ENCODE measurements at regions not wholly inside any gene's neighbourhood (a gene's known extent, or its start where the extent isn't known, plus 50 kb on each side); places are given as distances from the start of the nearest gene placed in this dataset.

DNA sequence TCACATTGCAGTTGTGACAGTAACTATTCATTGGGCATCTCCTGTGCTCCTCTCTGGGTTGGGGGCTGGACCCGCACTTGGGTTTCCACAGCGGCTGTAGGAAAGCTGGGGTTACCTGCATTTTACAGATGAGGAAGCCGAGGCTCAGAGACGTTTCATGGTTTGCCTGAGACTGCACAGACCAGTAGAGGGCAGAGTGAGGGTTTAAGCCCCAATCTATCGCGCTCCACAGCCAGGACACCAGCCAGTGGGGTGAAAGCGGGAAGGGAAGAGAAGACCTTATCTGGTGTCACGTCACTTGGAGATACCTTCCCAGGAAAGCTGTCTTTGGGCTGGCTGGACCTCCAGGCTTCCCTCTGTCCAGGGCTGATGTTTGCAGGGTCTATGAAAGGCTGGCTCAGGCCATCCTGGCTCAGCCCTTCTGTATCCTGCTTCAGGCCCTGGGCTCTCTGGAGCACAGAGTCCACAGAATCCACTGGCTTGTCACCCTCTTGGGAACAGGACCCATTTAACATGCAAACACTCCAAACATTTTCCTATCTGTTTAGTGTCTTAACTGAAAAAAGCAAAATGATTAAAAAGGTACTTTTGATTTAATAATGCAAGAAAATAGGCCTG lies 167.7 kb downstream of the EMX2 start:
- Histone ChIP-seq H3K27me3 (ENCODE audit: insufficient read depth, low read length) (peaks cover 10% of the 10 kb centered on the region), H3K4me1 (ENCODE audit: control insufficient read depth in 1 of 2, insufficient read depth in 2 of 2, low read length in 2 of 2) (no peaks in the 10 kb centered on the region), H3K79me2 (ENCODE audit: insufficient read depth, low read length) (no peaks in the 10 kb centered on the region), H3K9ac (ENCODE audit: low read length) (no peak overlapping the region), H3K4me2 (ENCODE audit: low read length) (no peak overlapping the region), H2AFZ (ENCODE audit: low read depth, low read length, poor library complexity, severe bottlenecking) (no peak overlapping the region), H3K36me3 (ENCODE audit: control insufficient read depth in 1 of 2, insufficient read depth in 2 of 2, low read length in 2 of 2) (no peaks in the 10 kb centered on the region), H3K4me3 (replicated peaks in 1 of 2; ENCODE audit: low read depth in 1 of 2, low read length in 2 of 2) (no peak overlapping the region), H3K9me2 (ENCODE audit: insufficient read depth) (no peaks in the 10 kb centered on the region), H3K9me3 (ENCODE audit: control insufficient read depth in 1 of 2, insufficient read depth in 1 of 2, low read depth in 1 of 2, low read length in 2 of 2) (no peaks in the 10 kb centered on the region), H3K27ac (ENCODE audit: low read depth, low read length) (no peak overlapping the region), H4K20me1 (ENCODE audit: insufficient read depth) (no peaks in the 10 kb centered on the region)
- no TSS peak for BruUV-seq (replicated peaks)
- intact Hi-C loops (cut with micrococcal nuclease): loop anchor here (1.0 to 10.0 kb wide), 2 partner anchors 531 to 715 kb away; no protein-coding TSS in a partner anchor
- RAD21 ChIA-PET (ENCODE audit: low non-redundant PET in 1 of 2, low total read pairs in 2 of 2, uncharacterized antibody in 2 of 2, unreplicated experiment in 2 of 2): no interaction called here
- TF ChIP-seq TCF7L2 (IDR thresholded peaks at IDR 0.05; ENCODE audit: borderline replicate concordance, extremely low read depth, insufficient read depth, insufficient read length): no peak
- peak; percentile 46 for TF ChIP-seq RAD21 (IDR thresholded peaks at IDR 0.05; ENCODE audit: low read depth)
- TF ChIP-seq, protein P1, sequence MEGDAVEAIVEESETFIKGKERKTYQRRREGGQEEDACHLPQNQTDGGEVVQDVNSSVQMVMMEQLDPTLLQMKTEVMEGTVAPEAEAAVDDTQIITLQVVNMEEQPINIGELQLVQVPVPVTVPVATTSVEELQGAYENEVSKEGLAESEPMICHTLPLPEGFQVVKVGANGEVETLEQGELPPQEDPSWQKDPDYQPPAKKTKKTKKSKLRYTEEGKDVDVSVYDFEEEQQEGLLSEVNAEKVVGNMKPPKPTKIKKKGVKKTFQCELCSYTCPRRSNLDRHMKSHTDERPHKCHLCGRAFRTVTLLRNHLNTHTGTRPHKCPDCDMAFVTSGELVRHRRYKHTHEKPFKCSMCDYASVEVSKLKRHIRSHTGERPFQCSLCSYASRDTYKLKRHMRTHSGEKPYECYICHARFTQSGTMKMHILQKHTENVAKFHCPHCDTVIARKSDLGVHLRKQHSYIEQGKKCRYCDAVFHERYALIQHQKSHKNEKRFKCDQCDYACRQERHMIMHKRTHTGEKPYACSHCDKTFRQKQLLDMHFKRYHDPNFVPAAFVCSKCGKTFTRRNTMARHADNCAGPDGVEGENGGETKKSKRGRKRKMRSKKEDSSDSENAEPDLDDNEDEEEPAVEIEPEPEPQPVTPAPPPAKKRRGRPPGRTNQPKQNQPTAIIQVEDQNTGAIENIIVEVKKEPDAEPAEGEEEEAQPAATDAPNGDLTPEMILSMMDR (IDR thresholded peaks at IDR 0.05 in 2 of 3, conservative IDR thresholded peaks at IDR 0.05 in 1 of 3; ENCODE audit: borderline replicate concordance in 1 of 3, insufficient read depth in 1 of 3, low read depth in 2 of 3, low read length in 2 of 3): peak; percentile 26 to 63 (median 56); a peak in 5 of 6 replicates
- CTCF ChIA-PET: interaction anchor here (0.6 to 1.3 kb wide), 3 partner anchors 214 to 581 kb away, joined by 3 read pairs; no protein-coding TSS in a partner anchor
- DNase-seq (ENCODE audit: low read depth, low spot score) (no peak), ATAC-seq (peak; percentile 92)
- POLR2A ChIA-PET: no interaction called here

DNA sequence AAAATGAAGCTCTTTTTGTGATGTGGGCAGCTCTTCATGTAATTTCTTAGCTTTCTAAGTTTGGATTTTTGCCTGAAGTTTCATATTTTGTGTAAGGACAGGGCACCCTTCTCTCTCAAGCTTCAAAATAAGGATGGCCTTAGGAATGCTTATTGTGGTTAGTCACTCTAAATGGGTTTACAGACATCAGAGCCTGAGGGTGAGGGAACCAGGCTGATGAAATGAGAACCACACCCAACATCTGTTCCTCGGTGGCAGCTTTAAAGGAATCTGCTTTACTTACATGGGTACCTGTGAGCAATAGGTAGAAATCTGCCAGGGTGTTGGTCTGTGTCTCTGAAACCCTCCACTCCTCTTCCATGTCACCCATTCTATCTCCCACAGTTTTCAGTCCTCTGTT lies 174.3 kb downstream of the EMX2 start:
- no peak; the same call in 1 of the 2 replicates for ATAC-seq

More for the DNA sequence above, 174.3 kb downstream of the EMX2 start:
- POLR2A ChIA-PET: interaction anchor here (0.6 kb wide), 1 partner anchor 24 kb away, joined by 4 read pairs; no protein-coding TSS in a partner anchor
- no peak overlapping the region for H3K4me3 ChIP-seq (replicated peaks in 1 of 2; ENCODE audit: low read depth in 1 of 2, low read length in 2 of 2)
- H3K27ac ChIP-seq (ENCODE audit: low read depth, low read length): no peak overlapping the region
- peaks cover 0 to 7% of the 10 kb centered on the region in 2 experiments; a peak in 1 of 4 replicates for H3K4me1 ChIP-seq (ENCODE audit: control insufficient read depth in 1 of 2, insufficient read depth in 2 of 2, low read length in 2 of 2)
- no peaks in the 10 kb centered on the region for H3K9me2 ChIP-seq (ENCODE audit: insufficient read depth)
- H3K9ac ChIP-seq (ENCODE audit: low read length): no peak overlapping the region
- RAD21 ChIA-PET (ENCODE audit: low non-redundant PET in 1 of 2, low total read pairs in 2 of 2, uncharacterized antibody in 2 of 2, unreplicated experiment in 2 of 2): no interaction called here
- no TSS peak for BruUV-seq (replicated peaks)
- H3K4me2 ChIP-seq (ENCODE audit: low read length): no peak overlapping the region
- no peaks in the 10 kb centered on the region for H4K20me1 ChIP-seq (ENCODE audit: insufficient read depth)
- intact Hi-C loops (cut with micrococcal nuclease): loop anchor here (10.0 kb wide), 1 partner anchor 708 kb away; no protein-coding TSS in a partner anchor
- H3K36me3 ChIP-seq (ENCODE audit: control insufficient read depth in 1 of 2, insufficient read depth in 2 of 2, low read length in 2 of 2): no peaks in the 10 kb centered on the region
- CTCF ChIA-PET: no interaction called here
- TF ChIP-seq CEBPB (IDR thresholded peaks at IDR 0.05; ENCODE audit: low read depth) (no peak), TCF7L2 (IDR thresholded peaks at IDR 0.05; ENCODE audit: borderline replicate concordance, extremely low read depth, insufficient read depth, insufficient read length) (no peak), YY1 (IDR thresholded peaks at IDR 0.05; ENCODE audit: extremely low read depth, insufficient replicate concordance, low read depth, low read length) (no peak), ELF1 (IDR thresholded peaks at IDR 0.05; ENCODE audit: borderline replicate concordance, low read depth) (no peak), ZFX (IDR thresholded peaks at IDR 0.05) (no peak), RAD21 (IDR thresholded peaks at IDR 0.05; ENCODE audit: low read depth) (no peak), ZNF274 (IDR thresholded peaks at IDR 0.05; ENCODE audit: low read depth, low read length) (no peak), SIN3A (IDR thresholded peaks at IDR 0.05; ENCODE audit: low read depth) (no peak), POLR2AphosphoS5 (IDR thresholded peaks at IDR 0.05; ENCODE audit: low read depth, low read length) (no peak)
- no peak for DNase-seq (ENCODE audit: low read depth, low spot score)
- no peak overlapping the region for H2AFZ ChIP-seq (ENCODE audit: low read depth, low read length, poor library complexity, severe bottlenecking)
- no peaks in the 10 kb centered on the region for H3K79me2 ChIP-seq (ENCODE audit: insufficient read depth, low read length)
- no peaks in the 10 kb centered on the region for H3K9me3 ChIP-seq (ENCODE audit: control insufficient read depth in 1 of 2, insufficient read depth in 1 of 2, low read depth in 1 of 2, low read length in 2 of 2)
- no peaks in the 10 kb centered on the region for H3K27me3 ChIP-seq (ENCODE audit: insufficient read depth, low read length)
